HCT116 (cell line): ENCODE measurements at regions not wholly inside any gene's neighbourhood (a gene's known extent, or its start where the extent isn't known, plus 50 kb on each side); places are given as distances from the start of the nearest gene placed in this dataset.

Source experiments
- EZH2 ChIP-seq: fragments of 200-600 bp; sonication (generic); IDR thresholded peaks from 2 replicates; pipeline ENCODE4 v1.6.1; 2017; ENCODE audit warnings: antibody characterized with exemption, mixed run types
- EZH2phosphoT487 ChIP-seq: fragments of 200-600 bp; IDR thresholded peaks from 2 replicates; pipeline ENCODE4 v1.6.1; 2018; ENCODE audit warnings: antibody characterized with exemption, borderline replicate concordance
- FOSL1 ChIP-seq: IDR thresholded peaks from 2 replicates; pipeline ENCODE4 v1.6.1; 2012; ENCODE audit warnings: low read depth
- JUND ChIP-seq: IDR thresholded peaks from 2 replicates; pipeline ENCODE4 v1.6.1; 2012
- POLR2A ChIP-seq: IDR thresholded peaks from 2 replicates; pipeline ENCODE4 v1.7.0; 2011; ENCODE audit warnings: borderline replicate concordance; ENCODE audit not compliant: insufficient read depth, insufficient read length; ENCODE audit errors: extremely low read depth
- SP1 ChIP-seq: IDR thresholded peaks from 2 replicates; pipeline ENCODE4 v1.6.1; 2012; ENCODE audit warnings: low read depth
- TCF7L2 ChIP-seq: IDR thresholded peaks from 2 replicates; pipeline ENCODE4 v1.7.0; 2011; ENCODE audit warnings: borderline replicate concordance, inconsistent platforms; ENCODE audit not compliant: insufficient read depth, insufficient read length; ENCODE audit errors: extremely low read depth
- YY1 ChIP-seq: IDR thresholded peaks from 2 replicates; pipeline ENCODE4 v1.6.1; 2011; ENCODE audit warnings: low read length, low read depth, moderate library complexity, mild to moderate bottlenecking; ENCODE audit not compliant: insufficient replicate concordance; ENCODE audit errors: extremely low read depth
- ZNF274 ChIP-seq: fragments of 200-500 bp; sonication (Bioruptor generic); IDR thresholded peaks from 2 replicates; pipeline ENCODE4 v1.6.1; 2014; ENCODE audit warnings: mild to moderate bottlenecking, low read depth, low read length, inconsistent platforms
- TF ChIP-seq, protein P1 (sequence below): IDR thresholded peaks from 2 replicates; pipeline ENCODE4 v1.6.1; 2012; ENCODE audit warnings: low read depth
- TF ChIP-seq, protein P2 (sequence below), 3 experiments: fragments of 200-600 bp in 1 of 3; sonication (generic) in 1 of 3; IDR thresholded peaks in 2 of 3; conservative IDR thresholded peaks in 1 of 3; 2 replicates each; pipeline ENCODE4 v1.5.1; 2012 to 2017; ENCODE audit warnings: low read depth in 2 of 3, low read length in 2 of 3, antibody characterized with exemption in 1 of 3, borderline replicate concordance in 1 of 3, control low read depth in 1 of 3, mild to moderate bottlenecking in 1 of 3, mixed read lengths in 1 of 3, mixed run types in 1 of 3, moderate library complexity in 1 of 3; ENCODE audit not compliant: insufficient read depth in 1 of 3

- no peak for TF ChIP-seq YY1
- TF ChIP-seq POLR2A, result no peak
- no peak for TF ChIP-seq JUND
- TF ChIP-seq, protein P1, sequence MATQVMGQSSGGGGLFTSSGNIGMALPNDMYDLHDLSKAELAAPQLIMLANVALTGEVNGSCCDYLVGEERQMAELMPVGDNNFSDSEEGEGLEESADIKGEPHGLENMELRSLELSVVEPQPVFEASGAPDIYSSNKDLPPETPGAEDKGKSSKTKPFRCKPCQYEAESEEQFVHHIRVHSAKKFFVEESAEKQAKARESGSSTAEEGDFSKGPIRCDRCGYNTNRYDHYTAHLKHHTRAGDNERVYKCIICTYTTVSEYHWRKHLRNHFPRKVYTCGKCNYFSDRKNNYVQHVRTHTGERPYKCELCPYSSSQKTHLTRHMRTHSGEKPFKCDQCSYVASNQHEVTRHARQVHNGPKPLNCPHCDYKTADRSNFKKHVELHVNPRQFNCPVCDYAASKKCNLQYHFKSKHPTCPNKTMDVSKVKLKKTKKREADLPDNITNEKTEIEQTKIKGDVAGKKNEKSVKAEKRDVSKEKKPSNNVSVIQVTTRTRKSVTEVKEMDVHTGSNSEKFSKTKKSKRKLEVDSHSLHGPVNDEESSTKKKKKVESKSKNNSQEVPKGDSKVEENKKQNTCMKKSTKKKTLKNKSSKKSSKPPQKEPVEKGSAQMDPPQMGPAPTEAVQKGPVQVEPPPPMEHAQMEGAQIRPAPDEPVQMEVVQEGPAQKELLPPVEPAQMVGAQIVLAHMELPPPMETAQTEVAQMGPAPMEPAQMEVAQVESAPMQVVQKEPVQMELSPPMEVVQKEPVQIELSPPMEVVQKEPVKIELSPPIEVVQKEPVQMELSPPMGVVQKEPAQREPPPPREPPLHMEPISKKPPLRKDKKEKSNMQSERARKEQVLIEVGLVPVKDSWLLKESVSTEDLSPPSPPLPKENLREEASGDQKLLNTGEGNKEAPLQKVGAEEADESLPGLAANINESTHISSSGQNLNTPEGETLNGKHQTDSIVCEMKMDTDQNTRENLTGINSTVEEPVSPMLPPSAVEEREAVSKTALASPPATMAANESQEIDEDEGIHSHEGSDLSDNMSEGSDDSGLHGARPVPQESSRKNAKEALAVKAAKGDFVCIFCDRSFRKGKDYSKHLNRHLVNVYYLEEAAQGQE, result no peak
- TF ChIP-seq, protein P2, sequence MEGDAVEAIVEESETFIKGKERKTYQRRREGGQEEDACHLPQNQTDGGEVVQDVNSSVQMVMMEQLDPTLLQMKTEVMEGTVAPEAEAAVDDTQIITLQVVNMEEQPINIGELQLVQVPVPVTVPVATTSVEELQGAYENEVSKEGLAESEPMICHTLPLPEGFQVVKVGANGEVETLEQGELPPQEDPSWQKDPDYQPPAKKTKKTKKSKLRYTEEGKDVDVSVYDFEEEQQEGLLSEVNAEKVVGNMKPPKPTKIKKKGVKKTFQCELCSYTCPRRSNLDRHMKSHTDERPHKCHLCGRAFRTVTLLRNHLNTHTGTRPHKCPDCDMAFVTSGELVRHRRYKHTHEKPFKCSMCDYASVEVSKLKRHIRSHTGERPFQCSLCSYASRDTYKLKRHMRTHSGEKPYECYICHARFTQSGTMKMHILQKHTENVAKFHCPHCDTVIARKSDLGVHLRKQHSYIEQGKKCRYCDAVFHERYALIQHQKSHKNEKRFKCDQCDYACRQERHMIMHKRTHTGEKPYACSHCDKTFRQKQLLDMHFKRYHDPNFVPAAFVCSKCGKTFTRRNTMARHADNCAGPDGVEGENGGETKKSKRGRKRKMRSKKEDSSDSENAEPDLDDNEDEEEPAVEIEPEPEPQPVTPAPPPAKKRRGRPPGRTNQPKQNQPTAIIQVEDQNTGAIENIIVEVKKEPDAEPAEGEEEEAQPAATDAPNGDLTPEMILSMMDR (IDR thresholded peaks at IDR 0.05 in 2 of 3, conservative IDR thresholded peaks at IDR 0.05 in 1 of 3; ENCODE audit: borderline replicate concordance in 1 of 3, insufficient read depth in 1 of 3, low read depth in 2 of 3, low read length in 2 of 3), result no peak
- TF ChIP-seq EZH2phosphoT487, result no peak
- no peak for TF ChIP-seq ZNF274
- TF ChIP-seq EZH2, result no peak
- TF ChIP-seq SP1, result no peak
- no peak for TF ChIP-seq TCF7L2
- TF ChIP-seq FOSL1, result no peak
Measured at GRCh38 chr2:237228281-237228625, 142.6 kb downstream of the COPS8 start.
